HepG2 (cell line): ENCODE measurements at regions not wholly inside any gene's neighbourhood (a gene's known extent, or its start where the extent isn't known, plus 50 kb on each side); places are given as distances from the start of the nearest gene placed in this dataset.

ENCODE experiments used
- ATAC-seq: fragments of 200-7000 bp; cut with Tn5 transposase; 3 replicates; pipeline ENCODE4 v1.9.1; 2020; ENCODE audit warnings: mild to moderate bottlenecking, moderate library complexity
- BruUV-seq: library from RNA; stranded (reverse); fragments of 400-500 nt; replicated peaks from 2 replicates; lab custom pipeline; 2021; lab: Mats Ljungman, UMichigan
- CTCF ChIA-PET: fragments of 300-600 bp; formaldehyde crosslinking; extraction: SDS; loops from one replicate; lab custom pipeline; 2021; ENCODE audit warnings: low total read pairs, inconsistent platforms, low intra/inter-chr PET ratio; lab: Yijun Ruan, JAX
- POLR2A ChIA-PET: fragments of 350-600 bp; sonication (Branson Sonifier 250); formaldehyde crosslinking; loops from one replicate; lab custom pipeline; 2020; ENCODE audit warnings: antibody characterized with exemption, inconsistent platforms; lab: Yijun Ruan, JAX
- DNase-seq: peaks from one replicate; pipeline ENCODE4 v3.0.0-alpha.2; 2015; ENCODE audit warnings: low spot score
- FAIRE-seq: peaks from 3 replicates; lab custom pipeline; 2011; peaks lifted over from hg19 to GRCh38; lab: Jason Lieb, UNC
- H2AFZ ChIP-seq: one replicate; pipeline ENCODE4 v1.6.1; 2011; ENCODE audit warnings: low read length, inconsistent platforms
- H3K27ac ChIP-seq: fragments of 300-600 bp; 3 replicates; pipeline ENCODE4 v1.8.0; 2011; ENCODE audit warnings: mixed run types, mild to moderate bottlenecking, mixed read lengths, low read length, inconsistent platforms; ENCODE audit not compliant: insufficient read depth; ENCODE audit errors: extremely low read length
- H3K27me3 ChIP-seq, 2 experiments: fragments of 200-600 bp in 1 of 2; 2 replicates in 1 of 2; 3 replicates in 1 of 2; pipeline versions ENCODE4 v1.6.0 to v1.8.0; 2011; ENCODE audit warnings: low read length in 2 of 2, mild to moderate bottlenecking in 2 of 2, moderate library complexity in 2 of 2, inconsistent platforms in 1 of 2; ENCODE audit not compliant: insufficient read depth in 2 of 2, control insufficient read depth in 1 of 2
- H3K36me3 ChIP-seq, 2 experiments: fragments of 200-600 bp in 1 of 2; replicated peaks in 1 of 2; 2 replicates in 1 of 2; 3 replicates in 1 of 2; pipeline versions ENCODE4 v1.5.1 to v1.8.0; 2011; ENCODE audit warnings: low read length in 2 of 2, inconsistent platforms in 1 of 2; ENCODE audit not compliant: insufficient read depth in 2 of 2, control insufficient read depth in 1 of 2
- H3K4me1 ChIP-seq: 2 replicates; pipeline ENCODE4 v1.5.1; 2012; ENCODE audit warnings: low read length, inconsistent platforms; ENCODE audit not compliant: insufficient read depth
- H3K4me2 ChIP-seq: 2 replicates; pipeline ENCODE4 v1.6.0; 2011; ENCODE audit warnings: low read depth, low read length, inconsistent platforms
- H3K4me3 ChIP-seq, 3 experiments: fragments of 200-600 bp in 1 of 3; sonication (generic), shearing (Covaris generic) in 1 of 3; replicated peaks in 1 of 3; 2 replicates each; pipeline ENCODE4 v1.5.1; 2011 to 2016; ENCODE audit warnings: low read length in 3 of 3, inconsistent platforms in 2 of 3, low read depth in 2 of 3, mild to moderate bottlenecking in 2 of 3, control low read depth in 1 of 3, mixed read lengths in 1 of 3; ENCODE audit not compliant: insufficient read depth in 1 of 3
- H3K79me2 ChIP-seq: one replicate; pipeline ENCODE4 v1.6.1; 2011; ENCODE audit warnings: low read length, inconsistent platforms; ENCODE audit not compliant: insufficient read depth
- H3K9ac ChIP-seq: 2 replicates; pipeline ENCODE4 v1.6.0; 2011; ENCODE audit warnings: mild to moderate bottlenecking, low read depth, low read length, inconsistent platforms; ENCODE audit not compliant: insufficient read depth
- H3K9me3 ChIP-seq: 2 replicates; pipeline ENCODE4 v1.5.1; 2012; ENCODE audit warnings: mild to moderate bottlenecking, low read length
- H4K20me1 ChIP-seq: 2 replicates; pipeline ENCODE4 v1.6.0; 2011; ENCODE audit warnings: inconsistent platforms, mild to moderate bottlenecking, low read length, moderate library complexity; ENCODE audit not compliant: insufficient read depth
- ASH2L ChIP-seq: fragments of 300-600, 200-600 bp; sonication (generic); IDR thresholded peaks from 2 replicates; pipeline ENCODE4 v1.7.0; 2017; ENCODE audit warnings: low read depth, mild to moderate bottlenecking, moderate library complexity, mixed read lengths, low read length; ENCODE audit not compliant: insufficient read length
- CBX1 ChIP-seq: IDR thresholded peaks from one replicate; pipeline ENCODE4 v1.6.1; 2016; ENCODE audit warnings: antibody characterized with exemption, low read depth
- DNMT1 ChIP-seq: sonication (generic); formaldehyde crosslinking; IDR thresholded peaks from 2 replicates; pipeline ENCODE4 v1.5.1; 2020; ENCODE audit warnings: mild to moderate bottlenecking, missing genetic modification reagents
- HNF4A ChIP-seq: sonication (generic); formaldehyde crosslinking; IDR thresholded peaks from 2 replicates; pipeline ENCODE4 v1.4.0; 2020; ENCODE audit warnings: missing genetic modification reagents
- HNF4G ChIP-seq, 2 experiments: sonication (generic) in 1 of 2; formaldehyde crosslinking in 1 of 2; IDR thresholded peaks; 2 replicates each; pipeline versions ENCODE4 v1.4.0 to v1.6.1; 2011 to 2020; ENCODE audit warnings: borderline replicate concordance in 2 of 2, low read depth in 2 of 2, mild to moderate bottlenecking in 2 of 2, low read length in 1 of 2, missing genetic modification reagents in 1 of 2, moderate library complexity in 1 of 2
- IKZF1 ChIP-seq: fragments of 450-650 bp; IDR thresholded peaks from 2 replicates; pipeline ENCODE4 v1.7.1; 2016
- ISL2 ChIP-seq: sonication (generic); formaldehyde crosslinking; IDR thresholded peaks from 2 replicates; pipeline ENCODE4 v1.5.0; 2020; ENCODE audit warnings: missing genetic modification reagents
- MAFF ChIP-seq: IDR thresholded peaks from 2 replicates; pipeline ENCODE4 v1.6.1; 2011; ENCODE audit warnings: low read depth, low read length, improper control_type of control experiment
- MAFK ChIP-seq, 2 experiments: IDR thresholded peaks in 1 of 2; conservative IDR thresholded peaks in 1 of 2; 2 replicates each; pipeline ENCODE4 v1.6.1; 2011; ENCODE audit warnings: improper control_type of control experiment in 2 of 2, low read length in 2 of 2
- MEIS1 ChIP-seq: sonication (generic); formaldehyde crosslinking; IDR thresholded peaks from 2 replicates; pipeline ENCODE4 v1.9.0; 2021; ENCODE audit warnings: mild to moderate bottlenecking, missing genetic modification reagents, moderate library complexity, borderline replicate concordance
- NR2F6 ChIP-seq, 2 experiments: IDR thresholded peaks; 2 replicates each; pipeline ENCODE4 v1.6.1; 2016; ENCODE audit warnings: antibody characterized with exemption in 1 of 2, mild to moderate bottlenecking in 1 of 2
- PHF21A ChIP-seq: sonication (generic); formaldehyde crosslinking; IDR thresholded peaks from 2 replicates; pipeline ENCODE4 v1.5.0; 2020; ENCODE audit warnings: mild to moderate bottlenecking, missing genetic modification reagents
- POGZ ChIP-seq: sonication (generic); formaldehyde crosslinking; IDR thresholded peaks from 2 replicates; pipeline ENCODE4 v1.4.0; 2020; ENCODE audit warnings: mild to moderate bottlenecking, missing genetic modification reagents
- SOX13 ChIP-seq, 3 experiments: fragments of 450-650 bp in 1 of 3; sonication (generic) in 1 of 3; formaldehyde crosslinking in 1 of 3; IDR thresholded peaks in 2 of 3; conservative IDR thresholded peaks in 1 of 3; 2 replicates each; pipeline versions ENCODE4 v1.5.0 to v1.6.1; 2016 to 2020; ENCODE audit warnings: antibody characterized with exemption in 1 of 3, mild to moderate bottlenecking in 1 of 3, missing compliant biosample characterization in 1 of 3, missing genetic modification reagents in 1 of 3, moderate library complexity in 1 of 3
- SOX5 ChIP-seq: IDR thresholded peaks from 2 replicates; pipeline ENCODE4 v1.6.1; 2016; ENCODE audit warnings: borderline replicate concordance
- ZFP1 ChIP-seq: IDR thresholded peaks from 2 replicates; pipeline ENCODE4 v1.6.1; 2016
- ZNF629 ChIP-seq: sonication (generic); formaldehyde crosslinking; conservative IDR thresholded peaks from 2 replicates; pipeline ENCODE4 v1.5.0; 2020; ENCODE audit warnings: missing genetic modification reagents
- WGBS: methylation state at CpG from one replicate; pipeline ENCODE4 v1.1.6; 2017; ENCODE audit warnings: low lambda C conversion rate; 5-methylcytosine and 5-hydroxymethylcytosine counted together
- in situ Hi-C: cut with HindIII; loops from 2 replicates; pipeline ENCODE4 v1.10.0; 2017; ENCODE audit warnings: low pct_unique_long_range_greater_than_20kb; ENCODE audit not compliant: extremely low pct_ligation_motif_present
- intact Hi-C: fragments of 100-400 bp; cut with micrococcal nuclease; formaldehyde crosslinking; loops from one replicate; pipeline ENCODE4 v1.10.0; 2022; ENCODE audit not compliant: unreplicated experiment
- TF ChIP-seq, protein P1 (sequence below): sonication (generic); formaldehyde crosslinking; IDR thresholded peaks from 2 replicates; pipeline ENCODE4 v1.5.1; 2020; ENCODE audit warnings: mild to moderate bottlenecking, missing genetic modification reagents, borderline replicate concordance

DNA sequence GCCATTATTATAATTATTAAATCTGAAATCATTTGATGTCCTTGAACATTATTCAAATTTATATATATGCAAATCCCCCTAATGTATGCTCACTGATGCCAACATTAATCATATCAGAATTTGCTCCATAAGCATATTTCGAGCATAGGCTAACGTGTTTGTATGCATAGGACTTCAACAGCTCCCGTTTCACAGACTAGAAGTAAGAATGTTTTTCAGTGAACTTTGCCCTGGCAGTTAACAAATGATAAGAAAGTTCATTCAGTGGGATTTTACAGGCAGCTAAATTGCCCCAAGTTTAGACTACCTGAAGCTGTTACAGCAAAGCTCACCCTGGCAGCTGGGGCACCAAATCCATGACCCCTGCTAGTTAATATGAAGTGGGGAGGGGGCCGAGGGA lies 272.0 kb downstream of the LNPK start:
- no TSS peak for BruUV-seq
- no peaks in the 10 kb centered on the region for H4K20me1 ChIP-seq
- H3K9ac ChIP-seq: no peak overlapping the region
- H3K4me1 ChIP-seq: peaks cover 13% of the 10 kb centered on the region
- H2AFZ ChIP-seq: no peak overlapping the region
- 20% methylated on average over 4 of the region's 4 CpGs for WGBS
- in situ Hi-C loops (no loop called here), intact Hi-C loops (no loop called here)
- POLR2A ChIA-PET: no interaction called here
- H3K79me2 ChIP-seq: no peaks in the 10 kb centered on the region
- H3K4me2 ChIP-seq: peak overlapping the region; percentile 11
- no peaks in the 10 kb centered on the region for H3K9me3 ChIP-seq
- H3K27me3 ChIP-seq: no peaks in the 10 kb centered on the region
- TF ChIP-seq ZNF629 (CRISPR knock-in tag) (peak; percentile 79), ASH2L (no peak), ISL2 (CRISPR knock-in tag) (peak; percentile 12; the same call in 1 of the 2 replicates), HNF4A (CRISPR knock-in tag) (peak; percentile 74), MEIS1 (no peak), IKZF1 (no peak), HNF4G (IDR thresholded peaks at IDR 0.05; ENCODE audit: borderline replicate concordance, low read depth, low read length) (peak; percentile 43; the same call in 1 of the 2 replicates), HNF4G (CRISPR knock-in tag; IDR thresholded peaks at IDR 0.05; ENCODE audit: borderline replicate concordance, low read depth) (no peak), NR2F6 (IDR thresholded peaks at IDR 0.05) (0 out of 2 replicates have a peak, but pooled peaks have one; percentile 11), NR2F6 (CRISPR knock-in tag; IDR thresholded peaks at IDR 0.05) (no peak), SOX13 (IDR thresholded peaks at IDR 0.05) (no peak), SOX13 (CRISPR knock-in tag; conservative IDR thresholded peaks at IDR 0.05 in 1 of 2, IDR thresholded peaks at IDR 0.05 in 1 of 2) (peak in 1 of 2 experiments; percentile 17; a peak in 1 of 4 replicates), MAFK (conservative IDR thresholded peaks at IDR 0.05 in 1 of 2, IDR thresholded peaks at IDR 0.05 in 1 of 2; ENCODE audit: low read length in 2 of 2) (peak; percentile 90 to 95), ZFP1 (0 out of 2 replicates have a peak, but pooled peaks have one; percentile 34), SOX5 (CRISPR knock-in tag) (no peak), MAFF (peak; percentile 90), DNMT1 (CRISPR knock-in tag) (no peak), PHF21A (0 out of 2 replicates have a peak, but pooled peaks have one; percentile 17), CBX1 (no peak), POGZ (CRISPR knock-in tag) (0 out of 2 replicates have a peak, but pooled peaks have one; percentile 22)
- TF ChIP-seq, protein P1, sequence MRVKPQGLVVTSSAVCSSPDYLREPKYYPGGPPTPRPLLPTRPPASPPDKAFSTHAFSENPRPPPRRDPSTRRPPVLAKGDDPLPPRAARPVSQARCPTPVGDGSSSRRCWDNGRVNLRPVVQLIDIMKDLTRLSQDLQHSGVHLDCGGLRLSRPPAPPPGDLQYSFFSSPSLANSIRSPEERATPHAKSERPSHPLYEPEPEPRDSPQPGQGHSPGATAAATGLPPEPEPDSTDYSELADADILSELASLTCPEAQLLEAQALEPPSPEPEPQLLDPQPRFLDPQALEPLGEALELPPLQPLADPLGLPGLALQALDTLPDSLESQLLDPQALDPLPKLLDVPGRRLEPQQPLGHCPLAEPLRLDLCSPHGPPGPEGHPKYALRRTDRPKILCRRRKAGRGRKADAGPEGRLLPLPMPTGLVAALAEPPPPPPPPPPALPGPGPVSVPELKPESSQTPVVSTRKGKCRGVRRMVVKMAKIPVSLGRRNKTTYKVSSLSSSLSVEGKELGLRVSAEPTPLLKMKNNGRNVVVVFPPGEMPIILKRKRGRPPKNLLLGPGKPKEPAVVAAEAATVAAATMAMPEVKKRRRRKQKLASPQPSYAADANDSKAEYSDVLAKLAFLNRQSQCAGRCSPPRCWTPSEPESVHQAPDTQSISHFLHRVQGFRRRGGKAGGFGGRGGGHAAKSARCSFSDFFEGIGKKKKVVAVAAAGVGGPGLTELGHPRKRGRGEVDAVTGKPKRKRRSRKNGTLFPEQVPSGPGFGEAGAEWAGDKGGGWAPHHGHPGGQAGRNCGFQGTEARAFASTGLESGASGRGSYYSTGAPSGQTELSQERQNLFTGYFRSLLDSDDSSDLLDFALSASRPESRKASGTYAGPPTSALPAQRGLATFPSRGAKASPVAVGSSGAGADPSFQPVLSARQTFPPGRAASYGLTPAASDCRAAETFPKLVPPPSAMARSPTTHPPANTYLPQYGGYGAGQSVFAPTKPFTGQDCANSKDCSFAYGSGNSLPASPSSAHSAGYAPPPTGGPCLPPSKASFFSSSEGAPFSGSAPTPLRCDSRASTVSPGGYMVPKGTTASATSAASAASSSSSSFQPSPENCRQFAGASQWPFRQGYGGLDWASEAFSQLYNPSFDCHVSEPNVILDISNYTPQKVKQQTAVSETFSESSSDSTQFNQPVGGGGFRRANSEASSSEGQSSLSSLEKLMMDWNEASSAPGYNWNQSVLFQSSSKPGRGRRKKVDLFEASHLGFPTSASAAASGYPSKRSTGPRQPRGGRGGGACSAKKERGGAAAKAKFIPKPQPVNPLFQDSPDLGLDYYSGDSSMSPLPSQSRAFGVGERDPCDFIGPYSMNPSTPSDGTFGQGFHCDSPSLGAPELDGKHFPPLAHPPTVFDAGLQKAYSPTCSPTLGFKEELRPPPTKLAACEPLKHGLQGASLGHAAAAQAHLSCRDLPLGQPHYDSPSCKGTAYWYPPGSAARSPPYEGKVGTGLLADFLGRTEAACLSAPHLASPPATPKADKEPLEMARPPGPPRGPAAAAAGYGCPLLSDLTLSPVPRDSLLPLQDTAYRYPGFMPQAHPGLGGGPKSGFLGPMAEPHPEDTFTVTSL: peak; percentile 63; the same call in 1 of the 2 replicates
- ATAC-seq (peak; percentile 70), DNase-seq (peak; percentile 40), FAIRE-seq (peak; percentile 77)
- H3K27ac ChIP-seq: no peak overlapping the region
- peaks cover 0 to 3% of the 10 kb centered on the region in 2 experiments; a peak in 1 of 5 replicates for H3K36me3 ChIP-seq
- CTCF ChIA-PET: no interaction called here
- H3K4me3 ChIP-seq: no peak overlapping the region
